Neuronal stem cell (in vitro differentiated cells): ENCODE measurements at regions not wholly inside any gene's neighbourhood (a gene's known extent, or its start where the extent isn't known, plus 50 kb on each side); places are given as distances from the start of the nearest gene placed in this dataset.
"Not testable (repeated sequence)": the region's sequence is repeated elsewhere in the genome, so short reads cannot be mapped to it uniquely, and the experiment has no call there.

Experiments used
- DNase-seq: peaks from one replicate; pipeline ENCODE4 v3.0.0-alpha.2; 2013; ENCODE audit warnings: low spot score
- H2AFZ ChIP-seq: one replicate; pipeline ENCODE4 v1.6.1; 2013; ENCODE audit warnings: mild to moderate bottlenecking, low read length, inconsistent platforms
- H2AK5ac ChIP-seq: 2 replicates; pipeline ENCODE4 v1.6.1; 2013; ENCODE audit warnings: low read depth, mild to moderate bottlenecking, inconsistent platforms, low read length, moderate library complexity, mixed read lengths
- H2BK120ac ChIP-seq: 2 replicates; pipeline ENCODE4 v1.6.1; 2013; ENCODE audit warnings: low read depth, mild to moderate bottlenecking, inconsistent platforms, low read length, moderate library complexity, mixed read lengths
- H2BK12ac ChIP-seq: one replicate; pipeline ENCODE4 v1.6.1; 2013; ENCODE audit warnings: low read length, inconsistent platforms
- H2BK15ac ChIP-seq: 2 replicates; pipeline ENCODE4 v1.6.1; 2013; ENCODE audit warnings: mild to moderate bottlenecking, low read length, inconsistent platforms, mixed read lengths
- H2BK5ac ChIP-seq: one replicate; pipeline ENCODE4 v1.6.1; 2013; ENCODE audit warnings: inconsistent platforms, mild to moderate bottlenecking, low read length, moderate library complexity
- H3K14ac ChIP-seq: one replicate; pipeline ENCODE4 v1.6.1; 2013; ENCODE audit warnings: low read length, inconsistent platforms
- H3K18ac ChIP-seq: 2 replicates; pipeline ENCODE4 v1.6.1; 2013; ENCODE audit warnings: low read length, inconsistent platforms
- H3K23ac ChIP-seq: 2 replicates; pipeline ENCODE4 v1.6.1; 2013; ENCODE audit warnings: low read depth, mild to moderate bottlenecking, mixed read lengths, low read length, inconsistent platforms; ENCODE audit not compliant: poor library complexity
- H3K27ac ChIP-seq: replicated peaks from 3 replicates; pipeline ENCODE4 v1.5.1; 2013; ENCODE audit warnings: low read length, inconsistent platforms
- H3K27me3 ChIP-seq, 3 experiments: 2 replicates each; pipeline ENCODE4 v1.6.1; 2013; ENCODE audit warnings: low read length in 3 of 3, mild to moderate bottlenecking in 2 of 3, inconsistent platforms in 1 of 3, low read depth in 1 of 3, mixed read lengths in 1 of 3, moderate library complexity in 1 of 3; ENCODE audit not compliant: control insufficient read depth in 3 of 3, insufficient read depth in 3 of 3
- H3K36me3 ChIP-seq, 2 donors: replicated peaks in 1 of 2; 2 replicates each; pipeline ENCODE4 v1.6.1; 2013; ENCODE audit warnings: low read length in 2 of 2; ENCODE audit not compliant: control insufficient read depth in 2 of 2, insufficient read depth in 2 of 2
- H3K4ac ChIP-seq: 2 replicates; pipeline ENCODE4 v1.6.1; 2013; ENCODE audit warnings: inconsistent platforms, mild to moderate bottlenecking, low read length, moderate library complexity
- H3K4me1 ChIP-seq, 2 donors: 1 replicate in 1 of 2; 2 replicates in 1 of 2; pipeline ENCODE4 v1.6.1; 2013; ENCODE audit warnings: low read length in 2 of 2, low read depth in 1 of 2; ENCODE audit not compliant: control insufficient read depth in 2 of 2, insufficient read depth in 1 of 2
- H3K4me2 ChIP-seq: one replicate; pipeline ENCODE4 v1.6.1; 2013; ENCODE audit warnings: mild to moderate bottlenecking, low read length, inconsistent platforms; ENCODE audit not compliant: insufficient read depth, poor library complexity, severe bottlenecking
- H3K4me3 ChIP-seq, 2 donors: 2 replicates each; pipeline ENCODE4 v1.5.1; 2013; ENCODE audit warnings: low read length in 2 of 2, mild to moderate bottlenecking in 2 of 2, inconsistent platforms in 1 of 2, moderate library complexity in 1 of 2
- H3K79me1 ChIP-seq: one replicate; pipeline ENCODE4 v1.6.1; 2013; ENCODE audit warnings: low read depth, mild to moderate bottlenecking, inconsistent platforms, low read length, moderate library complexity
- H3K9ac ChIP-seq: one replicate; pipeline ENCODE4 v1.6.1; 2013; ENCODE audit warnings: mild to moderate bottlenecking, low read depth, low read length, inconsistent platforms; ENCODE audit not compliant: poor library complexity
- H3K9me3 ChIP-seq, 2 donors: replicated peaks in 1 of 2; 2 replicates each; pipeline versions ENCODE3 to v1.6.1; 2013; ENCODE audit warnings: low read length in 2 of 2, mild to moderate bottlenecking in 2 of 2, inconsistent platforms in 1 of 2, low read depth in 1 of 2, mixed read lengths in 1 of 2, moderate library complexity in 1 of 2; ENCODE audit not compliant: control insufficient read depth in 2 of 2, insufficient read depth in 1 of 2
- H4K8ac ChIP-seq: one replicate; pipeline ENCODE4 v1.6.1; 2013; ENCODE audit warnings: low read depth, mild to moderate bottlenecking, inconsistent platforms, low read length, moderate library complexity
- H4K91ac ChIP-seq: one replicate; pipeline ENCODE4 v1.6.1; 2013; ENCODE audit warnings: low read length, low read depth, mild to moderate bottlenecking, inconsistent platforms; ENCODE audit not compliant: poor library complexity
- WGBS, 2 donors: extraction: QIAGEN DNeasy Blood & Tissue Kit; methylation state at CpG; one replicate each; pipeline ENCODE4 v1.1.7; 2013; ENCODE audit warnings: missing lambda C conversion rate in 2 of 2, mixed read lengths in 1 of 2; ENCODE audit not compliant: insufficient read length in 2 of 2, insufficient replicate concordance in 1 of 2; ENCODE audit errors: extremely low coverage in 2 of 2; 5-methylcytosine and 5-hydroxymethylcytosine counted together

- no peak overlapping the region for H2AFZ ChIP-seq
- H3K18ac ChIP-seq, result no peak overlapping the region
- no peaks in the 10 kb centered on the region for H3K4me1 ChIP-seq
- no peak overlapping the region for H4K91ac ChIP-seq
- H4K8ac ChIP-seq, result no peak overlapping the region
- no peak for DNase-seq
- no peak overlapping the region for H3K4me3 ChIP-seq
- WGBS, 2 donors, result no CpG with 5 or more reads among the region's 5 CpGs
- no peak overlapping the region for H3K14ac ChIP-seq
- H2BK120ac ChIP-seq, result no peak overlapping the region
- H3K23ac ChIP-seq, result no peak overlapping the region
- H2BK5ac ChIP-seq, result no peak overlapping the region
- no peak overlapping the region for H3K4me2 ChIP-seq
- no peak overlapping the region for H3K4ac ChIP-seq
- peaks cover 0 to 4% of the 10 kb centered on the region in 2 donors for H3K9me3 ChIP-seq
- no peak overlapping the region for H2BK15ac ChIP-seq
- H3K9ac ChIP-seq, result no peak overlapping the region
- H3K27ac ChIP-seq, result no peak overlapping the region
- no peak overlapping the region for H2BK12ac ChIP-seq
- no peaks in the 10 kb centered on the region for H3K36me3 ChIP-seq
- no peak overlapping the region for H2AK5ac ChIP-seq
- H3K79me1 ChIP-seq, result no peaks in the 10 kb centered on the region
- no peaks in the 10 kb centered on the region for H3K27me3 ChIP-seq
Measured at GRCh38 chr1:193388683-193389082, 202.3 kb upstream of the B3GALT2 start.

- H3K4me2 ChIP-seq, result no peak overlapping the region
- H3K79me1 ChIP-seq, result no peaks in the 10 kb centered on the region
- H3K23ac ChIP-seq, result no peak overlapping the region
- H2AFZ ChIP-seq, result peak overlapping the region; percentile 29
- H3K14ac ChIP-seq, result no peak overlapping the region
- no peak overlapping the region for H3K4ac ChIP-seq
- no peak overlapping the region for H2BK15ac ChIP-seq
- H3K4me1 ChIP-seq, result no peaks in the 10 kb centered on the region
- H3K18ac ChIP-seq, result no peak overlapping the region
- no peak overlapping the region for H2BK12ac ChIP-seq
- no peak overlapping the region for H3K4me3 ChIP-seq
- H3K27me3 ChIP-seq, result no peaks in the 10 kb centered on the region
- H3K27ac ChIP-seq, result no peak overlapping the region
- no peak overlapping the region for H3K9ac ChIP-seq
- no CpG with 5 or more reads among the region's 4 CpGs for WGBS, 2 donors
- H2BK120ac ChIP-seq, result no peak overlapping the region
- H3K9me3 ChIP-seq, result peaks cover 0 to 4% of the 10 kb centered on the region in 2 donors
- no peak overlapping the region for H4K8ac ChIP-seq
- no peak overlapping the region for H4K91ac ChIP-seq
- H2AK5ac ChIP-seq, result no peak overlapping the region
- no peak overlapping the region for H2BK5ac ChIP-seq
- no peaks in the 10 kb centered on the region for H3K36me3 ChIP-seq
- DNase-seq, result no peak
Measured at GRCh38 chr1:193388165-193388564, 201.8 kb upstream of the B3GALT2 start.

- peaks cover 0 to 4% of the 10 kb centered on the region in 2 donors for H3K9me3 ChIP-seq
- no peaks in the 10 kb centered on the region for H3K4me1 ChIP-seq
- no peaks in the 10 kb centered on the region for H3K79me1 ChIP-seq
- no peak overlapping the region for H3K18ac ChIP-seq
- H3K14ac ChIP-seq, result no peak overlapping the region
- no peak overlapping the region for H3K27ac ChIP-seq
- no peak overlapping the region for H2BK12ac ChIP-seq
- no peak overlapping the region for H3K4me2 ChIP-seq
- no peak overlapping the region for H2AFZ ChIP-seq
- no peak overlapping the region for H3K4me3 ChIP-seq
- H3K4ac ChIP-seq, result no peak overlapping the region
- no peak overlapping the region for H4K8ac ChIP-seq
- no peak for DNase-seq
- no peaks in the 10 kb centered on the region for H3K27me3 ChIP-seq
- H2BK120ac ChIP-seq, result no peak overlapping the region
- no peak overlapping the region for H4K91ac ChIP-seq
- H2AK5ac ChIP-seq, result no peak overlapping the region
- no peak overlapping the region for H2BK5ac ChIP-seq
- no peaks in the 10 kb centered on the region for H3K36me3 ChIP-seq
- H3K9ac ChIP-seq, result no peak overlapping the region
- no peak overlapping the region for H3K23ac ChIP-seq
- no peak overlapping the region for H2BK15ac ChIP-seq
Measured at GRCh38 chr1:193387406-193387805, 201.0 kb upstream of the B3GALT2 start.

- H2AFZ ChIP-seq, H3K9ac ChIP-seq, H3K4ac ChIP-seq, H3K36me3 ChIP-seq, H3K79me1 ChIP-seq, H3K4me3 ChIP-seq, H2BK120ac ChIP-seq, H4K91ac ChIP-seq, DNase-seq, H2BK15ac ChIP-seq, H2AK5ac ChIP-seq, H4K8ac ChIP-seq, H2BK5ac ChIP-seq, H3K23ac ChIP-seq, H3K27me3 ChIP-seq, H3K9me3 ChIP-seq, H2BK12ac ChIP-seq, H3K18ac ChIP-seq, H3K27ac ChIP-seq, H3K14ac ChIP-seq, H3K4me2 ChIP-seq, H3K4me1 ChIP-seq: not testable (repeated sequence)
- WGBS, 2 donors, result no CpG with 5 or more reads among the region's 2 CpGs
Measured at GRCh38 chr1:193378451-193378850, 192.0 kb upstream of the B3GALT2 start.
